ENCODE measurements at regions not wholly inside any gene's neighbourhood (a gene's known extent, or its start where the extent isn't known, plus 50 kb on each side); places are given as distances from the start of the nearest gene placed in this dataset.

DNA sequence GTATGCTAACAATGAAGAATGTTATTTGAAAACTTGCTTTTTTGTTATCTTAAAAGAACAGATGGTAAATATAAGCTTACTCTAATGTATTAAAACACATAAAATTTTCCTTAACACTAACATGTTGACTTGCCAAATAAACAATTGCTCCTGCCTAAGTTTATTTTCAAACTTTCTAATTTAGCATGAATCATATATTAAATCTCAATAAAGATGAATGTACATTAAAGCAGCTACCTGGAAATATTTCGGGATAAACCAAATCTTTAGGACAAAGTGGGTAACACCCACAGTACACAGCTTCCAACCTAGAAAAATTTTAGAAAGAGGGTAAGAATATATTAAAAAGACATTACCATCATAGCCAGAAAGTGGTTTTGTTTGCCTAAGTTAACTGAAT lies 567.4 kb downstream of the ZEB2 start:
- Histone ChIP-seq H3K4me1 (ENCODE audit: control insufficient read depth in 4 of 4, insufficient read depth in 4 of 4, low read length in 3 of 4) (no peaks in the 10 kb centered on the region), H3K36me3 (ENCODE audit: control insufficient read depth in 4 of 4, insufficient read depth in 3 of 4, low read depth in 1 of 4, low read length in 3 of 4) (no peaks in the 10 kb centered on the region), H3K9ac (ENCODE audit: low read depth in 1 of 2, low read length in 2 of 2) (no peak overlapping the region), H3K27me3 (ENCODE audit: control insufficient read depth in 4 of 4, insufficient read depth in 4 of 4, low read length in 3 of 4) (no peaks in the 10 kb centered on the region), H3K9me3 (ENCODE audit: control insufficient read depth in 4 of 4, low read length in 3 of 4) (no peaks in the 10 kb centered on the region), H3K4me3 (ENCODE audit: low read depth in 1 of 3, low read length in 3 of 3) (no peak overlapping the region), H3K27ac (ENCODE audit: low read depth in 1 of 2, low read length in 2 of 2) (no peak overlapping the region)
- TF ChIP-seq RXRA (IDR thresholded peaks at IDR 0.05) = no peak
- DNase-seq (ENCODE audit: low spot score) = no peak
- WGBS = 85% methylated on average over 1 of the region's 1 CpG

DNA sequence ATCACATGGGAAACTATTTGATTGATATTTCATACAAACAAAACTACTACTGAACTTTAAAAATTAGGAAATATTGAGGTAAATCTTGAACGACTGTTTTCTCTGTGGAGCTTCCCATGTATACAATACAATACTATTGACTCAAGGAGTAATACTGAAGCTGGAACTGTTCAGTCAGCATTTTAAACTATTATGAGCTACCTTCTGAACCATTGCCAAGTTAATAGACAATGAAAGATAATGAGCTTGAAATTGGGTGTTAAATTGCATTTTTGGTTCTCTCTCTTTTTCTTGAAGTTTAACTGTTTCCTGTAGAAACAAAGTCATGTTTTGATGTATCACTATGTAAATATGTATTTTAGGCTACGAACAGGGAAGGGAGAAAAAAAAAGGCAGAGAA lies 569.2 kb downstream of the ZEB2 start:
- H3K27ac ChIP-seq (ENCODE audit: low read depth in 1 of 2, low read length in 2 of 2) = no peak overlapping the region
- H3K9ac ChIP-seq (ENCODE audit: low read depth in 1 of 2, low read length in 2 of 2) = no peak overlapping the region

More for the DNA sequence above, 569.2 kb downstream of the ZEB2 start:
- H3K4me1 ChIP-seq (ENCODE audit: control insufficient read depth in 4 of 4, insufficient read depth in 4 of 4, low read length in 3 of 4) = no peaks in the 10 kb centered on the region
- H3K9me3 ChIP-seq (ENCODE audit: control insufficient read depth in 4 of 4, low read length in 3 of 4) = no peaks in the 10 kb centered on the region
- TF ChIP-seq FOXA2 (IDR thresholded peaks at IDR 0.05) = no peak
- no peak for TF ChIP-seq NR2F2 (IDR thresholded peaks at IDR 0.05)
- TF ChIP-seq, protein P1, sequence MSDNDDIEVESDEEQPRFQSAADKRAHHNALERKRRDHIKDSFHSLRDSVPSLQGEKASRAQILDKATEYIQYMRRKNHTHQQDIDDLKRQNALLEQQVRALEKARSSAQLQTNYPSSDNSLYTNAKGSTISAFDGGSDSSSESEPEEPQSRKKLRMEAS (IDR thresholded peaks at IDR 0.05) = no peak
- no peak for TF ChIP-seq SP1 (IDR thresholded peaks at IDR 0.05)
- TF ChIP-seq JUND (IDR thresholded peaks at IDR 0.05) = no peak
- TF ChIP-seq FOXA1 (IDR thresholded peaks at IDR 0.05) = no peak
- TF ChIP-seq, protein P2, sequence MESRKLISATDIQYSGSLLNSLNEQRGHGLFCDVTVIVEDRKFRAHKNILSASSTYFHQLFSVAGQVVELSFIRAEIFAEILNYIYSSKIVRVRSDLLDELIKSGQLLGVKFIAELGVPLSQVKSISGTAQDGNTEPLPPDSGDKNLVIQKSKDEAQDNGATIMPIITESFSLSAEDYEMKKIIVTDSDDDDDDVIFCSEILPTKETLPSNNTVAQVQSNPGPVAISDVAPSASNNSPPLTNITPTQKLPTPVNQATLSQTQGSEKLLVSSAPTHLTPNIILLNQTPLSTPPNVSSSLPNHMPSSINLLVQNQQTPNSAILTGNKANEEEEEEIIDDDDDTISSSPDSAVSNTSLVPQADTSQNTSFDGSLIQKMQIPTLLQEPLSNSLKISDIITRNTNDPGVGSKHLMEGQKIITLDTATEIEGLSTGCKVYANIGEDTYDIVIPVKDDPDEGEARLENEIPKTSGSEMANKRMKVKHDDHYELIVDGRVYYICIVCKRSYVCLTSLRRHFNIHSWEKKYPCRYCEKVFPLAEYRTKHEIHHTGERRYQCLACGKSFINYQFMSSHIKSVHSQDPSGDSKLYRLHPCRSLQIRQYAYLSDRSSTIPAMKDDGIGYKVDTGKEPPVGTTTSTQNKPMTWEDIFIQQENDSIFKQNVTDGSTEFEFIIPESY (IDR thresholded peaks at IDR 0.05) = no peak
- no peak for TF ChIP-seq GABPA (IDR thresholded peaks at IDR 0.05 in 1 of 2, conservative IDR thresholded peaks at IDR 0.05 in 1 of 2)
- TF ChIP-seq, protein P3, sequence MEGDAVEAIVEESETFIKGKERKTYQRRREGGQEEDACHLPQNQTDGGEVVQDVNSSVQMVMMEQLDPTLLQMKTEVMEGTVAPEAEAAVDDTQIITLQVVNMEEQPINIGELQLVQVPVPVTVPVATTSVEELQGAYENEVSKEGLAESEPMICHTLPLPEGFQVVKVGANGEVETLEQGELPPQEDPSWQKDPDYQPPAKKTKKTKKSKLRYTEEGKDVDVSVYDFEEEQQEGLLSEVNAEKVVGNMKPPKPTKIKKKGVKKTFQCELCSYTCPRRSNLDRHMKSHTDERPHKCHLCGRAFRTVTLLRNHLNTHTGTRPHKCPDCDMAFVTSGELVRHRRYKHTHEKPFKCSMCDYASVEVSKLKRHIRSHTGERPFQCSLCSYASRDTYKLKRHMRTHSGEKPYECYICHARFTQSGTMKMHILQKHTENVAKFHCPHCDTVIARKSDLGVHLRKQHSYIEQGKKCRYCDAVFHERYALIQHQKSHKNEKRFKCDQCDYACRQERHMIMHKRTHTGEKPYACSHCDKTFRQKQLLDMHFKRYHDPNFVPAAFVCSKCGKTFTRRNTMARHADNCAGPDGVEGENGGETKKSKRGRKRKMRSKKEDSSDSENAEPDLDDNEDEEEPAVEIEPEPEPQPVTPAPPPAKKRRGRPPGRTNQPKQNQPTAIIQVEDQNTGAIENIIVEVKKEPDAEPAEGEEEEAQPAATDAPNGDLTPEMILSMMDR (IDR thresholded peaks at IDR 0.05; ENCODE audit: low read depth, low read length, missing input control) = no peak
- no peak for TF ChIP-seq RAD21 (IDR thresholded peaks at IDR 0.05)
- no peak for TF ChIP-seq TAF1 (conservative IDR thresholded peaks at IDR 0.05)
- TF ChIP-seq, protein P4, sequence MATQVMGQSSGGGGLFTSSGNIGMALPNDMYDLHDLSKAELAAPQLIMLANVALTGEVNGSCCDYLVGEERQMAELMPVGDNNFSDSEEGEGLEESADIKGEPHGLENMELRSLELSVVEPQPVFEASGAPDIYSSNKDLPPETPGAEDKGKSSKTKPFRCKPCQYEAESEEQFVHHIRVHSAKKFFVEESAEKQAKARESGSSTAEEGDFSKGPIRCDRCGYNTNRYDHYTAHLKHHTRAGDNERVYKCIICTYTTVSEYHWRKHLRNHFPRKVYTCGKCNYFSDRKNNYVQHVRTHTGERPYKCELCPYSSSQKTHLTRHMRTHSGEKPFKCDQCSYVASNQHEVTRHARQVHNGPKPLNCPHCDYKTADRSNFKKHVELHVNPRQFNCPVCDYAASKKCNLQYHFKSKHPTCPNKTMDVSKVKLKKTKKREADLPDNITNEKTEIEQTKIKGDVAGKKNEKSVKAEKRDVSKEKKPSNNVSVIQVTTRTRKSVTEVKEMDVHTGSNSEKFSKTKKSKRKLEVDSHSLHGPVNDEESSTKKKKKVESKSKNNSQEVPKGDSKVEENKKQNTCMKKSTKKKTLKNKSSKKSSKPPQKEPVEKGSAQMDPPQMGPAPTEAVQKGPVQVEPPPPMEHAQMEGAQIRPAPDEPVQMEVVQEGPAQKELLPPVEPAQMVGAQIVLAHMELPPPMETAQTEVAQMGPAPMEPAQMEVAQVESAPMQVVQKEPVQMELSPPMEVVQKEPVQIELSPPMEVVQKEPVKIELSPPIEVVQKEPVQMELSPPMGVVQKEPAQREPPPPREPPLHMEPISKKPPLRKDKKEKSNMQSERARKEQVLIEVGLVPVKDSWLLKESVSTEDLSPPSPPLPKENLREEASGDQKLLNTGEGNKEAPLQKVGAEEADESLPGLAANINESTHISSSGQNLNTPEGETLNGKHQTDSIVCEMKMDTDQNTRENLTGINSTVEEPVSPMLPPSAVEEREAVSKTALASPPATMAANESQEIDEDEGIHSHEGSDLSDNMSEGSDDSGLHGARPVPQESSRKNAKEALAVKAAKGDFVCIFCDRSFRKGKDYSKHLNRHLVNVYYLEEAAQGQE (IDR thresholded peaks at IDR 0.05) = no peak
- TF ChIP-seq HNF4G (IDR thresholded peaks at IDR 0.05) = no peak
- TF ChIP-seq RXRA (IDR thresholded peaks at IDR 0.05) = no peak
- no peak for TF ChIP-seq HNF4A (conservative IDR thresholded peaks at IDR 0.05)
- TF ChIP-seq YY1 (IDR thresholded peaks at IDR 0.05) = no peak
- TF ChIP-seq, protein P5, sequence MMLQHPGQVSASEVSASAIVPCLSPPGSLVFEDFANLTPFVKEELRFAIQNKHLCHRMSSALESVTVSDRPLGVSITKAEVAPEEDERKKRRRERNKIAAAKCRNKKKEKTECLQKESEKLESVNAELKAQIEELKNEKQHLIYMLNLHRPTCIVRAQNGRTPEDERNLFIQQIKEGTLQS (IDR thresholded peaks at IDR 0.05) = no peak
- TF ChIP-seq EGR1 (IDR thresholded peaks at IDR 0.05; ENCODE audit: low read depth in 2 of 2) = no peak
- no peaks in the 10 kb centered on the region for H3K27me3 ChIP-seq (ENCODE audit: control insufficient read depth in 4 of 4, insufficient read depth in 4 of 4, low read length in 3 of 4)
- WGBS = 59% methylated on average over 2 of the region's 2 CpGs
- H3K36me3 ChIP-seq (ENCODE audit: control insufficient read depth in 4 of 4, insufficient read depth in 3 of 4, low read depth in 1 of 4, low read length in 3 of 4) = peaks cover 0 to 3% (median 0%) of the 10 kb centered on the region in 4 donors
- DNase-seq (ENCODE audit: low spot score) = no peak
- H3K4me3 ChIP-seq (ENCODE audit: low read depth in 1 of 3, low read length in 3 of 3) = no peak overlapping the region
